ENCODE measurements at regions not wholly inside any gene's neighbourhood (a gene's known extent, or its start where the extent isn't known, plus 50 kb on each side); places are given as distances from the start of the nearest gene placed in this dataset.

- H3K4me3 Mint-ChIP-seq: no peak overlapping the region
- ATAC-seq (replicated peaks): no peak
- H3K27ac Mint-ChIP-seq: no peak overlapping the region
- H3K27me3 Mint-ChIP-seq: no peaks in the 10 kb centered on the region
- no peaks in the 10 kb centered on the region for H3K36me3 Mint-ChIP-seq
- H3K4me1 Mint-ChIP-seq: peaks cover 0 to 4% of the 10 kb centered on the region in 2 donors
- peaks cover 4 to 6% of the 10 kb centered on the region in 2 donors for H3K9me3 Mint-ChIP-seq
- no peak for DNase-seq
These were observed 176.0 kb upstream of the NWD2 start for GRCh38 chr4:37068580-37068979.

- Mint-ChIP-seq H3K4me1 (peaks cover 0 to 4% of the 10 kb centered on the region in 2 donors), H3K27me3 (no peaks in the 10 kb centered on the region), H3K4me3 (no peak overlapping the region), H3K27ac (no peak overlapping the region), H3K36me3 (no peaks in the 10 kb centered on the region), H3K9me3 (peaks cover 4 to 6% of the 10 kb centered on the region in 2 donors)
- DNase-seq: no peak
- no peak for ATAC-seq (replicated peaks)
These were observed 174.5 kb upstream of the NWD2 start for GRCh38 chr4:37070041-37070440.

- Mint-ChIP-seq H3K36me3 (no peaks in the 10 kb centered on the region), H3K9me3 (peaks cover 4 to 6% of the 10 kb centered on the region in 2 donors), H3K27me3 (no peaks in the 10 kb centered on the region), H3K4me3 (no peak overlapping the region), H3K4me1 (peaks cover 0 to 4% of the 10 kb centered on the region in 2 donors), H3K27ac (no peak overlapping the region)
- no peak for ATAC-seq (replicated peaks)
- DNase-seq: no peak
These were observed 173.0 kb upstream of the NWD2 start for GRCh38 chr4:37071576-37071975.

DNA sequence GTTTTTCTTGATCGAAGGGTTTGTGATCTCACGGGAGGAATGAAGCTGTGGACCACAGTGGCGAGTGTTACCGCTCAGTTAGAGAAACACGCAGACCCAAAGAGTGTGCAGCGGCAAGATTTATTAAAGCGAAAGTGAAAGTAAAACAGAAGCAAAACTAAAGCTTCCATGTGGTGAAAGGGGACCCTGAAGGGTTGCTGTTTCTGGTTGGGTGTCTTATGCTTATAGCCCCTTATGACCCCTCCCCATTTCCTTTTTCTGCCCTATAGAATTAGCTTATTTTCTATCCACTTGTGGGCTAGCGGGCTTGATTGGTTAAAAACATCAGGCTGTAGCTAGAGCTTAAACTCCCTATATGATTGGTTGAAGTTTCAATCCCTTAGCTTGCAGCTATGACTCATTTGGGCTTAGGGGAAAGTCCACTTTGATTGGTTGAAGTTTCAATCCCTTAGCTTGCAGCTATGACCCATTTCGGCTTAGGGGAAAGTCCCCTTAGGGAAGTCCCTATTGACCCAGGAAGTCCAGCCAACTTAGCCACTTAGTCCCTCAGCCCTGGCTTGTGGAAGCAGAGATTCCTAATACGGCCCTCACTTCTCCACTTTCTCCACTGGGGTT is 171.2 kb upstream of the NWD2 start:
- Mint-ChIP-seq H3K9me3 (peaks cover 4 to 6% of the 10 kb centered on the region in 2 donors), H3K4me1 (peaks cover 0 to 4% of the 10 kb centered on the region in 2 donors), H3K36me3 (no peaks in the 10 kb centered on the region), H3K27ac (no peak overlapping the region), H3K4me3 (no peak overlapping the region), H3K27me3 (no peaks in the 10 kb centered on the region)
- DNase-seq: no peak
- no peak for ATAC-seq (replicated peaks)

GRCh38 chr4:37082912-37083311 is 161.6 kb upstream of the NWD2 start:
- Mint-ChIP-seq H3K9me3 (peaks cover 12 to 21% of the 10 kb centered on the region in 2 donors), H3K4me3 (no peak overlapping the region), H3K27me3 (no peaks in the 10 kb centered on the region), H3K27ac (no peak overlapping the region), H3K36me3 (no peaks in the 10 kb centered on the region), H3K4me1 (no peaks in the 10 kb centered on the region)
- no peak for ATAC-seq (replicated peaks)
- DNase-seq: no peak

DNA sequence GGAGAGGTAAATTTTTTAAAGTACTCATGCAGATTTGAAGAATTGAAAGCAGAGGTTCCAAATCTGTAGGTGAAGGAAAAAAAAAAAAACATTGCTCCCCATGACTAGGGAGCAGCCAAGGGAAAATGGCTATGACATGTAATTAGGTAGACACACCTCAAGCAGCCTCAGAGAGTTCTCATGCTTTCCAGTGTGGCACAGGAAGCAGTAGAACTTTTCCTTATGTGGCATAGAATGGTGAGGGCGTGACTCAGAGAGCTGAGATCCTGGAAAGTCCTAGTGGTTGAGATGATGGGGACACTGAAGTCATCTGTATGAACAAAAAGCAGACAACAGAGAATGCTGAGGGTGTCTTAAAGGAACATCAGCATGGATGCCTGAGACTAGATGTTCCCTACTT is 148.6 kb upstream of the NWD2 start:
- Mint-ChIP-seq H3K4me1 (no peaks in the 10 kb centered on the region), H3K4me3 (no peak overlapping the region), H3K36me3 (no peaks in the 10 kb centered on the region), H3K27me3 (no peaks in the 10 kb centered on the region), H3K27ac (no peak overlapping the region), H3K9me3 (no peaks in the 10 kb centered on the region)
- ATAC-seq (replicated peaks): no peak
- no peak for DNase-seq

- H3K9me3 Mint-ChIP-seq: no peaks in the 10 kb centered on the region
- H3K4me1 Mint-ChIP-seq: no peaks in the 10 kb centered on the region
- no peaks in the 10 kb centered on the region for H3K36me3 Mint-ChIP-seq
- no peak for ATAC-seq (replicated peaks)
- H3K4me3 Mint-ChIP-seq: no peak overlapping the region
- DNase-seq: no peak
- H3K27me3 Mint-ChIP-seq: no peaks in the 10 kb centered on the region
- H3K27ac Mint-ChIP-seq: no peak overlapping the region
These were observed 143.4 kb upstream of the NWD2 start for GRCh38 chr4:37101182-37101581.

GRCh38 chr4:37101686-37102085 is 142.9 kb upstream of the NWD2 start:
- Mint-ChIP-seq H3K36me3 (no peaks in the 10 kb centered on the region), H3K27ac (no peak overlapping the region), H3K27me3 (no peaks in the 10 kb centered on the region), H3K4me3 (no peak overlapping the region), H3K4me1 (no peaks in the 10 kb centered on the region), H3K9me3 (no peaks in the 10 kb centered on the region)
- DNase-seq (no peak), ATAC-seq (replicated peaks) (no peak)

- H3K9me3 Mint-ChIP-seq: peaks cover 0 to 2% of the 10 kb centered on the region in 2 donors
- no peak overlapping the region for H3K27ac Mint-ChIP-seq
- H3K4me3 Mint-ChIP-seq: no peak overlapping the region
- no peaks in the 10 kb centered on the region for H3K36me3 Mint-ChIP-seq
- no peaks in the 10 kb centered on the region for H3K27me3 Mint-ChIP-seq
- no peaks in the 10 kb centered on the region for H3K4me1 Mint-ChIP-seq
- no peak for DNase-seq
- ATAC-seq (replicated peaks): no peak
These were observed 134.8 kb upstream of the NWD2 start for GRCh38 chr4:37109756-37110155.

- no peak overlapping the region for H3K4me3 Mint-ChIP-seq
- no peaks in the 10 kb centered on the region for H3K27me3 Mint-ChIP-seq
- no peaks in the 10 kb centered on the region for H3K36me3 Mint-ChIP-seq
- H3K4me1 Mint-ChIP-seq: no peaks in the 10 kb centered on the region
- H3K9me3 Mint-ChIP-seq: peaks cover 0 to 2% of the 10 kb centered on the region in 2 donors
- ATAC-seq (replicated peaks): no peak
- no peak overlapping the region for H3K27ac Mint-ChIP-seq
- no peak for DNase-seq
These were observed 119.7 kb upstream of the NWD2 start for GRCh38 chr4:37124800-37125199.

- no peaks in the 10 kb centered on the region for H3K4me1 Mint-ChIP-seq
- no peaks in the 10 kb centered on the region for H3K36me3 Mint-ChIP-seq
- DNase-seq (no peak), ATAC-seq (replicated peaks) (no peak)
- H3K27me3 Mint-ChIP-seq: no peaks in the 10 kb centered on the region
- no peak overlapping the region for H3K4me3 Mint-ChIP-seq
- no peak overlapping the region for H3K27ac Mint-ChIP-seq
- peaks cover 0 to 2% of the 10 kb centered on the region in 2 donors for H3K9me3 Mint-ChIP-seq
These were observed 118.5 kb upstream of the NWD2 start for GRCh38 chr4:37126051-37126450.

DNA sequence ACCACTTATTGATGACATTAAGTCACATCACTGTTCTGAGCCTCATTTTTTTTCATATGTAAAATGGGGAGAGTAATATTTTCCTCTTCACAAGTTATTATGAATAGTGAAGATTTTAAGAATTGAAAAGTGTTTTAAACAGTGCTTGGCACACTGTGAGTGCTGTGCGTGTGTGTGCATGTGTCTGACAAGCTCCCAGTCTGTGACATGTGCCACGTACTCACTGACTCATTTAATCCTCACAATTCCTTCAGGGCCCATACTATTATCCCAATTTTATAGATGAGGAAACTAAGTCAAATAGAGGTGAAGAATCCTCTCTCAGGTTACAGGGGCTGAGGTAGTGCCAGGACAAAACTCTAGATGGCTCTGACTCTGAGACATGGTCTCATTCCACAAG is 114.1 kb upstream of the NWD2 start:
- Mint-ChIP-seq H3K4me1 (no peaks in the 10 kb centered on the region), H3K4me3 (no peak overlapping the region), H3K27me3 (no peaks in the 10 kb centered on the region), H3K36me3 (no peaks in the 10 kb centered on the region), H3K27ac (no peak overlapping the region), H3K9me3 (peaks cover 0 to 2% of the 10 kb centered on the region in 2 donors)
- DNase-seq (no peak), ATAC-seq (replicated peaks) (no peak)

DNA sequence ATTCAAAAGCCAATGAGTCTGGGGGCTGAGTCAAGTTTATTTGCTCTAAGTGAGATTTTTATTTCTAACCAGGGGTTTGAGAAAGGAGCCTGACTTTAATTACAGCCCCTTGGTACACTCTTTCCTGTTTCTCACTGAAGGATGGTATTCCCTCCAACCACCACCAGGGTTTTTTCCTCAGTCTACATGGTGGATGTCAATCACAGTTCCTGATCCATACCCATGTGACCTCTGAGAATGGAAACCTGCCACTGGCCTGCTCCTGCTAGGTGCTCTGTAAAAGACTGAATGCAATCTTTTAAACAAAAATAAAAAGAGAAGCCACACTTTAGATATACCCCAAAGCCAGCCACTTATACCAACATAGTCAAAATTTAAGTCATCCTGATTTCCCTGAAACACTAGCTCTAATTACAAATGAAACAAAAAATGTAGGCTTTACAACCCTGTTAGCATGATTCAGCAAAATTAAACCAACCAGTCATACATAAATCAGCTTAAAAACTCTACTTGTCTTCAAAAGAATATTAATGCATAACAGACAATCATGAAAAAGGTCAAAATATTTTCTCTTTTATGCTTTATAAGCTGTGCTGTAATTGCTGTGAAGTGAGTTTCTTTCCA is 112.1 kb upstream of the NWD2 start:
- H3K27me3 Mint-ChIP-seq: no peaks in the 10 kb centered on the region
- H3K4me3 Mint-ChIP-seq: no peak overlapping the region
- no peak overlapping the region for H3K27ac Mint-ChIP-seq
- no peaks in the 10 kb centered on the region for H3K4me1 Mint-ChIP-seq
- H3K36me3 Mint-ChIP-seq: no peaks in the 10 kb centered on the region
- DNase-seq: no peak
- no peak for ATAC-seq (replicated peaks)
- H3K9me3 Mint-ChIP-seq: peaks cover 0 to 2% of the 10 kb centered on the region in 2 donors

DNA sequence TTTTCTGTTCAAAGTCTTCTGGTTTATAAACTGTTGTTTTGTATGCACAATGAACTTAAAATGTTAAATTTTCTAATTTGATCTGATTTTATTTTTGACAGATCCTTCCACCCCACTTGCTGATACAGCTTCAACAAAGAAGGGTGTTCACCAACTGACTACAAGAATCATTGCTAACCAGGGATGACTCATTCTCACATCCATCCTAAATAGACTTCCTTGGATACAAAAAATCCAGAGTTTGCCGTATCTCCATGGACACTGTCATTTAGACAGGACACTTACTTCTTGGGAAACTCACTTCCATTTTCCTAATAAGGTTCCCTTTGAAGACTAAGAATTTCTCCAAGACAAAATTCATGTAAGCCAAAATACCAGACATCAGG is 111.6 kb upstream of the NWD2 start:
- Mint-ChIP-seq H3K27me3 (no peaks in the 10 kb centered on the region), H3K4me1 (peaks cover 0 to 1% of the 10 kb centered on the region in 2 donors), H3K27ac (no peak overlapping the region), H3K9me3 (peaks cover 0 to 2% of the 10 kb centered on the region in 2 donors), H3K36me3 (no peaks in the 10 kb centered on the region), H3K4me3 (no peak overlapping the region)
- DNase-seq (no peak), ATAC-seq (replicated peaks) (no peak)

DNA sequence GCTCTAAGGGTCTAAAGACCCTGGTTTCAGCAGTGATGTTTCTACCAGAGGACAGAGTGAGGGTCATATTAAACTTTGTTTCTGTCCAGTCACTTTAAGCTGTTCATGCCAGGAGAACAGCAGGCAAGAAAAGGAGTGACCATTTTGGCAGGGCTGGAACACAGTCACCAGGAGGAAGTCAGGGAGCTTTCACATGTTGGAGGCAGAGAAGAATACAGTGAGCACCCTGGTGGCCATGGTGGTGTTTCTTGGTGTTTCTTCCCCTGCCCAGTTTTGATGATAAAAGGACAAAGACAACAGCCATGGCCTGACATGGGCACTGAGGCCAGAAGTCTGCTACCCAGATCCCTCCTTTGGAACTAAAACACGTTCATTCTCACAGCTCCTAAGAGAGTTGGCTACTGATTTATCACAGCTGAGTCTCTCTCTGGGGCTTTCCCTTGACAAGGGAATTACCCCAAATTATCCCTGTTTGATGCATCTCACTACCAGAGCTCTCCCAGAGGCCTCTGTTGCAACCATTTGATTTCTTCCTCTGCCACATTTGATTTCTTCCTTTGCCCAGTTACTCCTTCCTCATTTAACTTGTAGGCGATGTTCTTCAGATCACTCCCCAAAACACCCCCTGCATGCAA is 106.4 kb upstream of the NWD2 start:
- Mint-ChIP-seq H3K9me3 (peaks cover 0 to 3% of the 10 kb centered on the region in 2 donors), H3K27me3 (no peaks in the 10 kb centered on the region), H3K27ac (no peak overlapping the region)

More for the DNA sequence above, 106.4 kb upstream of the NWD2 start:
- no peak for DNase-seq
- Mint-ChIP-seq H3K4me3 (no peak overlapping the region), H3K36me3 (no peaks in the 10 kb centered on the region), H3K4me1 (peaks cover 0 to 2% of the 10 kb centered on the region in 2 donors)
- ATAC-seq (replicated peaks): peak; percentile 67 to 86
